PFSK-1 (cell line): ENCODE measurements at regions not wholly inside any gene's neighbourhood (a gene's known extent, or its start where the extent isn't known, plus 50 kb on each side); places are given as distances from the start of the nearest gene placed in this dataset.

Experiments used
- FOXP2 ChIP-seq: optimal IDR thresholded peaks from 2 replicates; pipeline ENCODE3; 2011; ENCODE audit warnings: borderline replicate concordance, control low read depth, inconsistent platforms; ENCODE audit not compliant: insufficient read depth; ENCODE audit errors: extremely low read length, extremely low read depth
- POLR2AphosphoS5 ChIP-seq: IDR thresholded peaks from 2 replicates; pipeline ENCODE4 v1.6.1; 2012; ENCODE audit warnings: low read depth, mild to moderate bottlenecking, control low read depth, low read length, moderate library complexity
- REST ChIP-seq, 2 experiments: IDR thresholded peaks; 2 replicates each; pipeline versions ENCODE4 v1.6.1 to v1.8.0; 2011 to 2012; ENCODE audit warnings: low read depth in 2 of 2, low read length in 2 of 2, control low read depth in 1 of 2, inconsistent platforms in 1 of 2, mild to moderate bottlenecking in 1 of 2, moderate library complexity in 1 of 2; ENCODE audit not compliant: insufficient read depth in 1 of 2
- SIN3A ChIP-seq: IDR thresholded peaks from 2 replicates; pipeline ENCODE4 v1.6.1; 2012; ENCODE audit warnings: mild to moderate bottlenecking, low read length, moderate library complexity, borderline replicate concordance; ENCODE audit not compliant: insufficient read depth
- TAF1 ChIP-seq: IDR thresholded peaks from 2 replicates; pipeline ENCODE4 v1.6.1; 2012; ENCODE audit warnings: low read length, control low read depth, borderline replicate concordance; ENCODE audit not compliant: insufficient read depth

- TF ChIP-seq FOXP2 (no peak), TAF1 (no peak), REST (IDR thresholded peaks at IDR 0.05; ENCODE audit: insufficient read depth in 1 of 2, low read depth in 2 of 2, low read length in 2 of 2) (no peak), SIN3A (no peak), POLR2AphosphoS5 (no peak)
These were observed 163.5 kb upstream of the LYZL2 start for GRCh38 chr10:30793093-30793492.

- TF ChIP-seq SIN3A, result no peak
- TF ChIP-seq TAF1, result no peak
- no peak for TF ChIP-seq FOXP2
- TF ChIP-seq REST (IDR thresholded peaks at IDR 0.05; ENCODE audit: insufficient read depth in 1 of 2, low read depth in 2 of 2, low read length in 2 of 2), result no peak
- TF ChIP-seq POLR2AphosphoS5, result no peak
These were observed 162.5 kb upstream of the LYZL2 start for GRCh38 chr10:30792025-30792424.

- TF ChIP-seq REST (IDR thresholded peaks at IDR 0.05; ENCODE audit: insufficient read depth in 1 of 2, low read depth in 2 of 2, low read length in 2 of 2), result no peak
- TF ChIP-seq POLR2AphosphoS5, result no peak
These were observed 161.7 kb upstream of the LYZL2 start for GRCh38 chr10:30791197-30791611.

- TF ChIP-seq SIN3A, result no peak
- no peak for TF ChIP-seq FOXP2
These were observed 160.3 kb upstream of the LYZL2 start for GRCh38 chr10:30789806-30790205.

- TF ChIP-seq FOXP2 (no peak), TAF1 (no peak), REST (IDR thresholded peaks at IDR 0.05; ENCODE audit: insufficient read depth in 1 of 2, low read depth in 2 of 2, low read length in 2 of 2) (no peak), POLR2AphosphoS5 (no peak), SIN3A (no peak)
These were observed 158.8 kb upstream of the LYZL2 start for GRCh38 chr10:30788307-30788706.
